Fibroblast of gingiva (primary cell): ENCODE measurements at regions not wholly inside any gene's neighbourhood (a gene's known extent, or its start where the extent isn't known, plus 50 kb on each side); places are given as distances from the start of the nearest gene placed in this dataset.

ENCODE experiments used
- DNase-seq: peaks from one replicate; pipeline ENCODE4 v3.0.0-alpha.2; 2011; ENCODE audit warnings: low read depth

GRCh38 chr10:2445370-2445769, 622.0 kb upstream of the PFKP start:
- no peak for DNase-seq

DNA sequence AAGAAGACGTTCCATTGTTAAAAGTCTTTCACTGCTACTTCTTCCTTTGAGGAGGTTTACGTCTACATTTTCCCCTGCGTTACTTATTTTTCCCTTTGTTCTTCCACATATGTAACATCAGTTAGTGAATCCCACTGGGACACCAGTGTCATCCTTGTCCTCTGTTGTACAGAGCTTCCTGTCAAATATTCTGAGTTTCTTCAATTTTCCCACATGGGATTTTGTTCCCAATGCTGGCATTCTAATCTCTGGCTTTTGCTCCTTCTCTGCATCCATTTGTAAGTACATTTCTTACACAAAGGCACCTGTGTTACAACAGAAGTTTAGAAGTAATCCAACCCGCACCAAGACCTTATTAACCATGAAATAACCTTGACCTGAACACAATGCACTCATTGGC, 627.4 kb upstream of the PFKP start:
- no peak for DNase-seq

GRCh38 chr10:2439000-2439399, 628.3 kb upstream of the PFKP start:
- DNase-seq, result no peak

- no peak for DNase-seq
Measured at GRCh38 chr10:2438248-2438939, 629.0 kb upstream of the PFKP start.

DNA sequence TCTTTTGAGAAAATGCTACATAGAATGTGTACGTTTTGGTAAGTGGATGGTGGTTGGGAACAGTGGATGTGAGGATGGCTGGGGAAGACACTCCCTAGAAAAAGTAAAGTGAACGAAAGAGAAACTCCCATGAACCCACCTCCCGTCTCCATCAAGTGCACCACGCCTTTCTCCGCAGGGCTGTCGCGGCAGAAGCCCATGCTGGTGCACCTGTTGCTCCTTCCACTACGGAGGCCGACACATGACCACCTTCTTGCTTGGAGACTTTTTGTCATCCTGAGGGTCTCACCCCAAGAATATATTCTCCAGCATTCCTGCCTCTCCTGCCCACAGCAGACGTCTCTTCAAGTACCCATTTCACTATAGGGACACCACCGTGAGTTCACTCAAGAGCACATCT, 630.4 kb upstream of the PFKP start:
- no peak for DNase-seq

DNA sequence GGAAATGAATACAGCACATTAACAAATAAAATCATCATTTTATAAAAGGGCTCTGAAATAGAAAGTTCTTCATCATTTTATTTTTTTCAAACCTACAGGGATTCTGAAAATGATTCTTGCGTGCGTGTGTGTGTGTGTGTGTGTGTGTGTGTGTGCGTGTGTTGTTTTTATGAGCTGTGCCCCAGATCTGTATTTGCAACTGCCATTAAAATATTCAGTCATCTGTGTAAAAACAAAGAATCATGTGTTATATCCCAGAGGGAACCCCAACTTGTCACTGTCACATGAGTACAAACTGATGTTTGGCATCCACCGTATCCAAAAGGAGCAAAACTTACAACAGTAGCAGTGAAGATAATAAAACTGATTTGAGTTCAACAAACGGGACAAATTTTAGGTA, 635.4 kb upstream of the PFKP start:
- no peak for DNase-seq

DNA sequence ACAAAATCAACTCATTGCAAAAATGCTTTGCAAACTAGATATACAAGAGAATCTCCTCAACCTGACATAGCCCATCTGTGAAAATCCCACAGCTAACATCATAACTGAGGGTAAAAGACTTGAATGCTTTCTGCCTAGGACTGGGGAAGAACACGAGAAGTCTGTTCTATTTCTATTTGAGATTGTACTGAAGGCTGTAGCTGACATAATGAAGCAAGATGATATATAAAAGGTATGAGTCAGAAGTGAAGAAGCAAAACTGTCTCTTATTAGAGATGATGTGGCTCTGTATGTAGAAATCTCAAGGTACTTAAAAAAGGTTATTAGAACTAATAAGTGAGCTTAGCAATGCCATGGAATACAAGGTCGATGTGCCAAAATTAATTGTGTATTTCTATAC, 639.9 kb upstream of the PFKP start:
- no peak for DNase-seq

- no peak for DNase-seq
Measured at GRCh38 chr10:2425320-2425719, 642.0 kb upstream of the PFKP start.

DNA sequence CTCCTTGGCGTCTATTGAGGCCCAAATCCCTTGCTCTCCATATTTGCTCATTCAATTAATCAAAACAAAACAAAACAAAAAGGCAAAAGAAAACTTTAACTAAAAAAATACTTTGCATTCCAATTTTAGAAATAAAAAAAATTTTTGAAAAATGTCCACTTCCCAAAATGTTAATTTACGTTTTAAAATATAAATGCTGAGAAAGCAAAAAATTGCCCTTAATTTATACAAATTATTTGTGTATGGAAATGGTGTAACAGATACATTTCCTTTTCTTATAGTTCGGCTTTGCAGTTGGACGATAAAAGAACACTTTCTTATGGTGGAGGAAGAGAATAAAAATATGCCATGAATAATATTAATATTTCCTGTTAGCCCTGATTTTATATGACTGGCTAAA, 652.8 kb upstream of the PFKP start:
- no peak for DNase-seq

GRCh38 chr10:2414039-2414438, 653.3 kb upstream of the PFKP start:
- DNase-seq, result no peak

DNA sequence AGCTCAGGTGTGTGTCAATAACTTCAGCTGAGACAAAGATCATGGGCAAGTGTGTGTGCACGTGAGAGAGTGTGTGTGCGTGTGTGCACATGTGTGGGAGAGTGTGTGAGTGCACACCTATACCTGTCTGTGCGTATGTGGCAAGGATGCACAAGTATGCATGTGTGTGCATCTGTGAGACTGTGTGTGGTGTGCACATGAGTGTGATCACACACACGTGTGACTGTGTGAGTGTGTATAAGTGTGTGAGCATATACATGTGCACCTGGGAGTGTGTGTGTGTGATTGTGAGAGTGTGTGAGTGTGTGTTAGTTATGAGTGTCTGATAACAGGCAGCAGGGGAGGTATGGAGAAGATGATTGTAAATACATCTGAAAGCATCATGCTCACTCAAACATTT, 657.3 kb upstream of the PFKP start:
- no peak for DNase-seq

DNA sequence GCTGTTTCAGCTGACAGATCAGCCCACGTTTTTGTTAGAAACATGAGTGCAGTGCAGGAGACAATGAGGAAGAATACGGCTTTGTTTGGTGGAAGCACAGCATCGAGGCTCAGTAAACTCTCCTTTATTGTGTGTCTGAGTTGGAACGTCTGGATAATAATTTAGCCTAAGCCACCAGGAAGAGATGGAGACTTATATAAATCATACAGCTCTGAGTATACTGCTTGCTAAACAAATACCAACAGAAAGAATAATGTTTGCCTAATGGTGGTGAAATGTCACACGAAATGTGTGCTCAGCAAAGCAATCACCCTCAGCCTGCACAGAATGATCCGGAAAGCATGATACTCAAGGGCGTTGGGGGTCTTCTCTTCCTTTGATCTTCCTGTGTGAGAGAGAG, 664.1 kb upstream of the ADARB2 start:
- no peak for DNase-seq

DNA sequence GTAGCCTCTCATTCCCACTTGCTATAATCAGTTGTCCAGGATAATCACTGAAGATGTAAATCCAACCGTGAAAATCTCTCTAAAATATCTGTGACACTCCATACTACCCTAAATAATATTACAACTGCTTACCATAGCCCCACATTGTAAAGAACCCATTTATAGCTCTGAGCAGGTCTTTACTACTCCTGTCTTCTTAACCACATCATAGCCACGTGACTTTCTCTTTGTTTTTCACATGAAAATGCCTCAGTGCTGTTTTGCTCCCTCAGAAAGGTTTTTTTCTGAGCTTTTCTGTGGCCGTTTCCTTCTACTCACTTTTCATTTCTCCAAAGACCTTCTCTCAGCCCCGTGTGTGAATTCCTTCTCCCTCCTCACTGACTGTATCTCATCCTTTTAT, 662.2 kb upstream of the ADARB2 start:
- DNase-seq, result no peak

DNA sequence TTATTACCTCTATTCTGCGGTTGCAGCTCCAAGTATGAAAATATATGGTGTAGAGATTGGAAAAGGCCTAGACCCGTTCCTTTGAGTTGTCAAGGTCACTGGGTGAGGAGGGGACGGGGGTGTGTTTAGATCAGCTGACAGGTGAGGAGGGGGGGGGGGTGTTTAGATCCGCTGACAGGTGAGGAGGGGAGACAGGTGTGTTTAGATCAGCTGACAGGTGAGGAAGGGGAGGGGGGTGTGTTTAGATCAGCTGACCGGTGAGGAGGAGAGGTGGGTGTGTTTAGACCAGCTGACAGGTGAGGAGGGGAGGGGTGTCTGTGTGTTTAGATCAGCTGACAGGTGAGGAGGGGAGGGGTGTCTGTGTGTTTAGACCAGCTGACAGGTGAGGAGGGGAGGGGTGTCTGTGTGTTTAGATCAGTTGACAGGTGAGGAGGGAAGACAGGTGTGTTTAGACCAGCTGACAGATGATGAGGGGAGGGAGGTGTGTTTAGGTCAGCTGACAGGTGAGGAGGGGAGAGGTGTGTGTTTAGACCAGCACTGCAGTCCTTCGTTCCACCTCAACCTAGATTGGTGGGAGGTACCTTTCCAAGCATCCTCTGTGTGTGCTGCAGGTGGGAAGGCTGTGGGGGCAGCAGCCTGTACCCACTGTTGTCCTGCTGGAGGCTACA, 655.0 kb upstream of the ADARB2 start:
- no peak for DNase-seq

DNA sequence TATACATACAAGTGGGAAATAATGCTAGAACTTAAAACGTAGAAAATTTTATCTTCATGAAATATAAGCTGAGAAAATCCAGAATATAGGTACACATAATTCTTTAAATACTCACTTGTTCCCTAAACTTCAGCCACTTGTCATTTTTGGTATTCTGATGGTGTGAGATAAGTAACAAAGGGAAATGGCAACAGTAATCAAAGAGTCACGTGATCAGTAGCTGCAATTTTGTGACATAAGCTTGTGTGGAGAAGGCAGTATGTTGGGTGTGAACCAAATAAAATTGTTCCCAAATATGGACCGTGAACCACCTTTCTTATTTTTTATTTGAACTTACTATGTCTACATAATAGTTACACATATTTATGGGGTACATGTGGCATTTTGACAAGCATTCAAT, 650.3 kb upstream of the ADARB2 start:
- no peak for DNase-seq

DNA sequence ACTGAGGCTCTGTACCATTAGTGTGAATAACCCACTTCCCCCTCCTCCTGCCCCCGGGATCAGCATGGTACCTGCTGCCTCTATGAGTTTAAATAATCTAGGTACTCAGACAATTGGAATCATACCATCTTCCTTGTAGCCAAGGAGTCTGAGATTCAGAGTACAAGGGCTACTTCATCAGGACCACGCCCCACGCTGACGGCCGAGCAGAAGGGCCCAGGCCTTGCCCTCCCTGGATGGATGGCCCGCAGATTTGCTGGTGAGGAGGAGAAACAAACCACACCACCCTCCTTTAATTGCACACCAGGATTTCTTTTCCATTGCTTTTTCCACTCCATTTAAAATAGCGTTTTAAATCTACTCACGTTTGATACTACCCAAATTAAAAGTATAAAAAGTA, 649.9 kb upstream of the ADARB2 start:
- no peak for DNase-seq

GRCh38 chr10:2380218-2380617, 642.9 kb upstream of the ADARB2 start:
- DNase-seq, result no peak

- no peak for DNase-seq
Measured at GRCh38 chr10:2367083-2367482, 629.8 kb upstream of the ADARB2 start.

- DNase-seq, result no peak
Measured at GRCh38 chr10:2366264-2366931, 629.1 kb upstream of the ADARB2 start.

DNA sequence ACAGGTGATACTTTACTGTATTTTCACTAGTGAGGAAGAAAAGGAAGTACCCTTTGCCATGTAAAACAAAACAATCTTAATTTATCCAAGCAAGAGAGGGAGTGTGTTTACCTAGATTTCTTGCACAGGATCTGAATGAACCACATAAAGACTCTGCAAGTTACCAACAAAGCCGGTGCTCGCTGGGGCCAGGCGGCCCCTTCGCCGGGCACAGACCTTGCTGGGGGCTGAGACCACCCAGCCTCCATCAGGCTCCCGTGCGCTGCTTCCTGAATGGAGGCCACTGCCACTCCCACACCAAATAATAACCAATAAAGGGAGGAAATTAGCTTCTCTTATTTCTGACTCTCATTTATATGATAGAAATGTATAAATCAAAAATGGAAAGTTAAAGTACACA, 625.0 kb upstream of the ADARB2 start:
- no peak for DNase-seq

DNA sequence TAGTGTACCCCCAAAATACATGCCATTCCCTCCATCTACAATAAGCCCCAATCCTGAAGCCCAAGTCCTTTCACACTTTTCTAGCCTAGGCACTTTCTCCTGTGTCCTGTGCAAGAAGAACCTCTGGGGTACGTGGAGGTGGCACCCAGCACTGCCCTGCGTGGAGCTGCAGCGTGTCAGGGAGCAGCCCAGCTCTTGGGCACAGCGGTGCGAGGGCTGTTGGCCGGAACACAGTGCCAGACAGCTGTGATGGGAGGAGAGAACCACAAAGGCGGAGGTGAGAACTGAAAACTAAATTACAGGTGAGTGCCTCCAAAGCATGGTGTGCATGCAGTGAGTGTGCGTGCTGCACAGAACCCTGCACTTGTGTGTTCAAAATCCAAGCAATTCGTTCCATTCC, 621.3 kb upstream of the ADARB2 start:
- DNase-seq, result no peak

- no peak for DNase-seq
Measured at GRCh38 chr10:2356670-2357069, 619.3 kb upstream of the ADARB2 start.

DNA sequence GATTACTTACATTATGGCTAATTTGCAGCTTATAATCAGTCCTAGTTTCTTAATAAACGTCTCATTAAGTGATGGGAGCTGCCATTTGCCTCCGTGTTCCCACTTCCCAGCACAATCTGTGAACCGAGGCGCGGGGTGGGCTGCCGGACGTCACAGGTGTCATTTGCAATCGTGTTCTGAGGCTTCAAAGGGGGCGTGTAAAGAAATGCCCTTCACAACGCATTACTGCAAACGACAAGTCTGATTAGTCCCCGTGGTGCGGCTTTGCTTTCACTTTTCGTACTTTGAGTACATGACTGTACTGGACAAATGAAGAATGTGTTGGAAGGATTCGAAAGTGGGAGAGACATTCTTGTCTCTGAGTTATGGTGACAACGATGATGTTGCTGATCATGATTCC, 614.2 kb upstream of the ADARB2 start:
- no peak for DNase-seq

- no peak for DNase-seq
Measured at GRCh38 chr10:2342206-2342605, 604.9 kb upstream of the ADARB2 start.
